CD14-positive monocyte (primary cell): ENCODE measurements at regions not wholly inside any gene's neighbourhood (a gene's known extent, or its start where the extent isn't known, plus 50 kb on each side); places are given as distances from the start of the nearest gene placed in this dataset.

Experiments
- DNase-seq, 3 donors: peaks; one replicate each; pipeline ENCODE4 v3.0.0-alpha.2; 2011 to 2022
- H2AFZ ChIP-seq: 2 replicates; pipeline ENCODE4 v1.6.0; 2012; ENCODE audit warnings: mild to moderate bottlenecking, low read depth, low read length, inconsistent platforms; ENCODE audit not compliant: insufficient read depth, poor library complexity, severe bottlenecking
- H3K27ac ChIP-seq, 2 donors: 1 replicate in 1 of 2; 2 replicates in 1 of 2; pipeline ENCODE4 v1.5.1; 2012 to 2013; ENCODE audit warnings: low read length in 2 of 2, control low read depth in 1 of 2, inconsistent platforms in 1 of 2, low read depth in 1 of 2, mild to moderate bottlenecking in 1 of 2
- H3K27me3 ChIP-seq, 2 donors: one replicate each; pipeline versions ENCODE4 v1.6.0 to v1.6.1; 2011 to 2013; ENCODE audit warnings: low read length in 2 of 2; ENCODE audit not compliant: control insufficient read depth in 2 of 2, insufficient read depth in 2 of 2
- H3K36me3 ChIP-seq, 2 donors: replicated peaks in 1 of 2; 1 replicate in 1 of 2; 2 replicates in 1 of 2; pipeline versions ENCODE4 v1.5.1 to v1.6.1; 2012 to 2013; ENCODE audit warnings: low read length in 2 of 2, control low read depth in 1 of 2, inconsistent platforms in 1 of 2, mild to moderate bottlenecking in 1 of 2; ENCODE audit not compliant: insufficient read depth in 2 of 2, control insufficient read depth in 1 of 2
- H3K4me1 ChIP-seq, 2 donors: 1 replicate in 1 of 2; 2 replicates in 1 of 2; pipeline versions ENCODE4 v1.5.1 to v1.6.1; 2012 to 2013; ENCODE audit warnings: low read length in 2 of 2, control low read depth in 1 of 2, inconsistent platforms in 1 of 2, mild to moderate bottlenecking in 1 of 2, moderate library complexity in 1 of 2; ENCODE audit not compliant: insufficient read depth in 2 of 2, control insufficient read depth in 1 of 2
- H3K4me2 ChIP-seq: replicated peaks from 2 replicates; pipeline ENCODE3; 2012; ENCODE audit warnings: low read length, moderate library complexity, mild to moderate bottlenecking; ENCODE audit not compliant: poor library complexity, severe bottlenecking; ENCODE audit errors: extremely low read depth
- H3K4me3 ChIP-seq, 3 experiments: fragments of 200-600 bp in 1 of 3; sonication (generic) in 1 of 3; replicated peaks in 1 of 3; 1 replicate in 2 of 3; 2 replicates in 1 of 3; pipeline ENCODE4 v1.5.1; 2011 to 2013; ENCODE audit warnings: low read length in 3 of 3, mild to moderate bottlenecking in 3 of 3, control low read depth in 2 of 3, low read depth in 2 of 3, inconsistent platforms in 1 of 3, moderate library complexity in 1 of 3
- H3K79me2 ChIP-seq: 2 replicates; pipeline ENCODE4 v1.6.0; 2012; ENCODE audit warnings: mild to moderate bottlenecking, control low read depth, inconsistent platforms, low read length, moderate library complexity; ENCODE audit not compliant: insufficient read depth
- H3K9ac ChIP-seq: 2 replicates; pipeline ENCODE4 v1.6.0; 2017; ENCODE audit warnings: low read length, mild to moderate bottlenecking; ENCODE audit not compliant: insufficient read depth, poor library complexity, severe bottlenecking
- H3K9me3 ChIP-seq, 2 donors: replicated peaks in 1 of 2; 1 replicate in 1 of 2; 2 replicates in 1 of 2; pipeline versions ENCODE4 v1.5.1 to v1.6.1; 2012 to 2013; ENCODE audit warnings: low read length in 2 of 2, control low read depth in 1 of 2; ENCODE audit not compliant: control insufficient read depth in 1 of 2, insufficient read depth in 1 of 2
- H4K20me1 ChIP-seq: 2 replicates; pipeline ENCODE4 v1.6.0; 2012; ENCODE audit warnings: mild to moderate bottlenecking, low read length, control low read depth, moderate library complexity; ENCODE audit not compliant: insufficient read depth
- H3K27ac Mint-ChIP-seq, 7 donors: one replicate each; pipeline ENCODE4 v1.8.0; 2020; ENCODE audit warnings: mild to moderate bottlenecking in 7 of 7, mixed read lengths in 7 of 7, moderate library complexity in 6 of 7, inconsistent platforms in 2 of 7
- H3K27me3 Mint-ChIP-seq, 3 donors: one replicate each; pipeline ENCODE4 v1.8.0; 2021 to 2022; ENCODE audit warnings: low read depth in 3 of 3, mild to moderate bottlenecking in 3 of 3, mixed read lengths in 3 of 3, moderate library complexity in 3 of 3, inconsistent platforms in 1 of 3
- H3K36me3 Mint-ChIP-seq, 2 donors: one replicate each; pipeline ENCODE4 v1.8.0; 2020; ENCODE audit warnings: mixed read lengths in 2 of 2, inconsistent platforms in 1 of 2, mild to moderate bottlenecking in 1 of 2
- H3K4me1 Mint-ChIP-seq: one replicate; pipeline ENCODE4 v1.8.0; 2020; ENCODE audit warnings: mild to moderate bottlenecking, mixed read lengths
- H3K4me3 Mint-ChIP-seq, 2 donors: one replicate each; pipeline ENCODE4 v1.8.0; 2020; ENCODE audit warnings: mild to moderate bottlenecking in 2 of 2, mixed read lengths in 2 of 2, moderate library complexity in 1 of 2
- H3K9me3 Mint-ChIP-seq, 7 donors: one replicate each; pipeline ENCODE4 v1.8.0; 2020 to 2022; ENCODE audit warnings: mixed read lengths in 7 of 7, mild to moderate bottlenecking in 6 of 7, moderate library complexity in 6 of 7, inconsistent platforms in 2 of 7
- WGBS: methylation state at CpG from one replicate; pipeline ENCODE4 v1.1.5; 2013; ENCODE audit warnings: missing lambda C conversion rate; ENCODE audit not compliant: insufficient coverage; 5-methylcytosine and 5-hydroxymethylcytosine counted together
- intact Hi-C, 2 donors: fragments of 100-400 bp; cut with micrococcal nuclease; formaldehyde crosslinking; loops; one replicate each; pipeline versions ENCODE4 v1.15.0 to v1.15.1; 2023
- TF ChIP-seq, protein P1 (sequence below): fragments of 200-600 bp; IDR thresholded peaks from one replicate; pipeline ENCODE4 v1.8.0; 2022; ENCODE audit warnings: antibody characterized with exemption, mild to moderate bottlenecking

DNA sequence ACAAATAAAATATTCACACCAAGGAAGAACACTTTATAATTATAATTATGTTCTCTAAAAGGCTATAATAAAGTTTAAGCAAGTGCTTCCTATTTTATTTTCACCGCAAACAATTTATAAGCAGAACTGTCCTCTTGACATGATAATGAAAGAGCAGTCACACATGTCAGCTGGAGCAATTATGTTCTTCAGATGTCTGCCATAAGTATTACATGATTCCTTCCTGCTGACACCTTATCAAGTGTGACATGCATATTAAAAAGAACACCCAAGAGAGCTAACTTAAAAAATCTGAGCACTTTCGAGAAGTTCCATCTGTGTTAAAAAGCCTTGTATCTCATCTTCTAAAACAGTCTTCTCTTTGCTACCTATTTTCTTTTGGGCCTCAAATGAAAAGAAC, 249.5 kb downstream of the SQOR start:
- Mint-ChIP-seq H3K36me3 (no peaks in the 10 kb centered on the region), H3K4me3 (no peak overlapping the region), H3K9me3 (peaks cover 2 to 23% (median 12%) of the 10 kb centered on the region in 7 donors), H3K4me1 (no peaks in the 10 kb centered on the region), H3K27ac (no peak overlapping the region), H3K27me3 (no peaks in the 10 kb centered on the region)
- Histone ChIP-seq H3K4me1 (no peaks in the 10 kb centered on the region), H3K27me3 (no peaks in the 10 kb centered on the region), H4K20me1 (no peaks in the 10 kb centered on the region), H3K9me3 (peaks cover 3 to 12% of the 10 kb centered on the region in 2 donors), H3K4me2 (no peak overlapping the region), H2AFZ (no peak overlapping the region), H3K79me2 (no peaks in the 10 kb centered on the region), H3K4me3 (no peak overlapping the region), H3K27ac (no peak overlapping the region), H3K9ac (no peak overlapping the region), H3K36me3 (no peaks in the 10 kb centered on the region)
- TF ChIP-seq, protein P1, sequence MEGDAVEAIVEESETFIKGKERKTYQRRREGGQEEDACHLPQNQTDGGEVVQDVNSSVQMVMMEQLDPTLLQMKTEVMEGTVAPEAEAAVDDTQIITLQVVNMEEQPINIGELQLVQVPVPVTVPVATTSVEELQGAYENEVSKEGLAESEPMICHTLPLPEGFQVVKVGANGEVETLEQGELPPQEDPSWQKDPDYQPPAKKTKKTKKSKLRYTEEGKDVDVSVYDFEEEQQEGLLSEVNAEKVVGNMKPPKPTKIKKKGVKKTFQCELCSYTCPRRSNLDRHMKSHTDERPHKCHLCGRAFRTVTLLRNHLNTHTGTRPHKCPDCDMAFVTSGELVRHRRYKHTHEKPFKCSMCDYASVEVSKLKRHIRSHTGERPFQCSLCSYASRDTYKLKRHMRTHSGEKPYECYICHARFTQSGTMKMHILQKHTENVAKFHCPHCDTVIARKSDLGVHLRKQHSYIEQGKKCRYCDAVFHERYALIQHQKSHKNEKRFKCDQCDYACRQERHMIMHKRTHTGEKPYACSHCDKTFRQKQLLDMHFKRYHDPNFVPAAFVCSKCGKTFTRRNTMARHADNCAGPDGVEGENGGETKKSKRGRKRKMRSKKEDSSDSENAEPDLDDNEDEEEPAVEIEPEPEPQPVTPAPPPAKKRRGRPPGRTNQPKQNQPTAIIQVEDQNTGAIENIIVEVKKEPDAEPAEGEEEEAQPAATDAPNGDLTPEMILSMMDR = no peak
- intact Hi-C loops = no loop called here
- no CpG with 5 or more reads among the region's 2 CpGs for WGBS
- DNase-seq = no peak

DNA sequence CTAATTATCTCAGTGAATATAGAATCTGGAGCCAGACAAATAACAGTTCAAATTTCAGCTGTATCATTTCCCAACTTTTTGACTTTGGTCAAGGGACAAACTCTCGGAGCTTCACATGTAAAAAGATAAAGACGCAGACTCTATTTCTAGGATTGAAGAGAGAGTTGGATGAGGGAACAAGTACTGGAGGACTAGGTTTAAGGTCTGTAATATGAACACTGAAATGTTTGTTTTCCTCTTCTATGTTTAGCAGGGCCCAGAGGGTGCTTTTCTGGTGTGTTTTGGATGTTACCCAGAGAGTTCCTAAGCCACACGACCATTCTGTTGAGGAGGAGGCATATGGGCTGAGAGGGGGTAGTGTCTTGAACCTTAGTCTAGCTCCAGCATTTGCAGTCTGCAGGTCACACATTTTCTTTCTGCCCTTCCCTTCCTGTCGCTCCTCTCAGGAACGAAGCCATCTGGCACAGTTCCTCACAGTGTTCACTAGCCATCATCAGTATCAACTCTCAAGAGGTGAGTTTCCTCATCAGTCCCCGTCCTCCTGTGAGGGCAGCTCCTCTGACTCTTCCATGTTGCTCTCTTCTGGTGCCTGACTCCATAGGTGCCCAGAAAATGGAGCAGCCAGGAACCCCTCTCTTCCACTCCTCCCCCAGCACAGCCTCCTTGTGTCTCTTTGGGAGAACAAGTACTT, 250.1 kb downstream of the SQOR start:
- Histone ChIP-seq H3K9me3 (peaks cover 3 to 12% of the 10 kb centered on the region in 2 donors), H3K4me3 (no peak overlapping the region), H3K36me3 (no peaks in the 10 kb centered on the region), H3K27ac (no peak overlapping the region), H3K4me1 (no peaks in the 10 kb centered on the region), H4K20me1 (no peaks in the 10 kb centered on the region), H3K27me3 (no peaks in the 10 kb centered on the region), H3K4me2 (no peak overlapping the region), H2AFZ (no peak overlapping the region), H3K79me2 (no peaks in the 10 kb centered on the region), H3K9ac (no peak overlapping the region)
- Mint-ChIP-seq H3K4me3 (no peak overlapping the region), H3K27ac (no peak overlapping the region), H3K27me3 (no peaks in the 10 kb centered on the region), H3K4me1 (no peaks in the 10 kb centered on the region), H3K36me3 (no peaks in the 10 kb centered on the region), H3K9me3 (peaks cover 2 to 24% (median 12%) of the 10 kb centered on the region in 7 donors)
- no peak for DNase-seq
- intact Hi-C loops = no loop called here
- 81% methylated on average over 4 of the region's 6 CpGs for WGBS
- TF ChIP-seq, protein P1 = no peak
